ENCODE measurements at regions not wholly inside any gene's neighbourhood (a gene's known extent, or its start where the extent isn't known, plus 50 kb on each side); places are given as distances from the start of the nearest gene placed in this dataset.

GRCh38 chr2:15881676-15882075 is 58.7 kb upstream of the MYCN start:
- TF ChIP-seq CTCF (IDR thresholded peaks at IDR 0.05) (no peak), PRDM15 (CRISPR knock-in tag; IDR thresholded peaks at IDR 0.05) (no peak), ZNF232 (CRISPR knock-in tag; IDR thresholded peaks at IDR 0.05) (no peak), ATF3 (CRISPR knock-in tag; conservative IDR thresholded peaks at IDR 0.05) (no peak), SP1 (CRISPR knock-in tag; conservative IDR thresholded peaks at IDR 0.05) (no peak), NFE2L1 (CRISPR knock-in tag; IDR thresholded peaks at IDR 0.05) (no peak), GABPB1 (CRISPR knock-in tag; IDR thresholded peaks at IDR 0.05) (no peak)
